ENCODE measurements at regions not wholly inside any gene's neighbourhood (a gene's known extent, or its start where the extent isn't known, plus 50 kb on each side); places are given as distances from the start of the nearest gene placed in this dataset.

- TF ChIP-seq POLR2AphosphoS5 (IDR thresholded peaks at IDR 0.05) (no peak), POLR2A (IDR thresholded peaks at IDR 0.05) (no peak)
- TF ChIP-seq, protein P1, sequence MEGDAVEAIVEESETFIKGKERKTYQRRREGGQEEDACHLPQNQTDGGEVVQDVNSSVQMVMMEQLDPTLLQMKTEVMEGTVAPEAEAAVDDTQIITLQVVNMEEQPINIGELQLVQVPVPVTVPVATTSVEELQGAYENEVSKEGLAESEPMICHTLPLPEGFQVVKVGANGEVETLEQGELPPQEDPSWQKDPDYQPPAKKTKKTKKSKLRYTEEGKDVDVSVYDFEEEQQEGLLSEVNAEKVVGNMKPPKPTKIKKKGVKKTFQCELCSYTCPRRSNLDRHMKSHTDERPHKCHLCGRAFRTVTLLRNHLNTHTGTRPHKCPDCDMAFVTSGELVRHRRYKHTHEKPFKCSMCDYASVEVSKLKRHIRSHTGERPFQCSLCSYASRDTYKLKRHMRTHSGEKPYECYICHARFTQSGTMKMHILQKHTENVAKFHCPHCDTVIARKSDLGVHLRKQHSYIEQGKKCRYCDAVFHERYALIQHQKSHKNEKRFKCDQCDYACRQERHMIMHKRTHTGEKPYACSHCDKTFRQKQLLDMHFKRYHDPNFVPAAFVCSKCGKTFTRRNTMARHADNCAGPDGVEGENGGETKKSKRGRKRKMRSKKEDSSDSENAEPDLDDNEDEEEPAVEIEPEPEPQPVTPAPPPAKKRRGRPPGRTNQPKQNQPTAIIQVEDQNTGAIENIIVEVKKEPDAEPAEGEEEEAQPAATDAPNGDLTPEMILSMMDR (IDR thresholded peaks at IDR 0.05) = no peak
These were observed 194.6 kb upstream of the SYT4 start for GRCh38 chr18:43471873-43472272.

All from suprapubic skin (tissue), 4 donors.